Stimulated activated CD8-positive, alpha-beta memory T cell treated with anti-CD3 and anti-CD28 coated beads, Interleukin-15, amount 100 ng/mL, for 48 hours (primary cell): ENCODE measurements at regions not wholly inside any gene's neighbourhood (a gene's known extent, or its start where the extent isn't known, plus 50 kb on each side); places are given as distances from the start of the nearest gene placed in this dataset.

ENCODE experiments used
- DNase-seq, 2 donors: peaks; one replicate each; pipeline ENCODE4 v3.0.0-alpha.2; 2020; ENCODE audit warnings: low read depth in 2 of 2

DNA sequence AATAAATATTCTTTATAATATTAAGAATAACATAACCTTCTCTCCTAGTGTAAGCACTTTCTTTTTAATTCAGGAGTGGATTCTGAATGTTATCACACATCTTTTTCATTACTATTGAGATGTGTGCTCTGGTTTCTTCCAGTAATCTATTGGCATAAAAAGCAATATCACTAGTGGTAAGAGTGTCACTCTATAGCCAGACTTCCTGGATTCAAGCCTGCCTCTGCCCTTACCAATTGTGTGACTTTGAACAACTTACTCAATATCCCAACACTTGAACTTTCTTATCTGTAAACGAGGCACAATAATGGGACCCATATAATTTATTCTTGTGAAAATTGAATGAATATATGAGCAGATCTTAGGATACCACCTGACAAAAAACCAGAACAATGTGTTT is 71.0 kb downstream of the SEM1 start:
- DNase-seq = no peak

DNA sequence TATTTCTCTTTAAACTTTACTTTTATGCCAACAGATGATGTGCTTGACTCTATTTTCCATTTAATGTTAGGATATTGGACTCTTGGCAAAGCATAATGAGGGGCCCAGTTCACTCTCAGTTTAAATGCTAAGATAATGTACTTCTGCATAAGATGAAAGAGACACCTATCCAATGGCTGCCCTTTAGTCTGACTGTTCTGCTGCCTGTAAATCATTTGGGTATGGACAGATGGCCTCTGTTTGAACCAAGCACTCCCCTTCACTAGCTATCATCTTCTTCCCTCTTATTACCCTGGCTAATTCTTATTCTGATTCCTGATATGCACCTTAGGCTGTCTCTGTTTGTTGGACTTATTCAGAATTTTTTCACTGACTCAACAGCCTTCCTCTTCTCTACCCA is 72.1 kb downstream of the SEM1 start:
- no peak for DNase-seq

DNA sequence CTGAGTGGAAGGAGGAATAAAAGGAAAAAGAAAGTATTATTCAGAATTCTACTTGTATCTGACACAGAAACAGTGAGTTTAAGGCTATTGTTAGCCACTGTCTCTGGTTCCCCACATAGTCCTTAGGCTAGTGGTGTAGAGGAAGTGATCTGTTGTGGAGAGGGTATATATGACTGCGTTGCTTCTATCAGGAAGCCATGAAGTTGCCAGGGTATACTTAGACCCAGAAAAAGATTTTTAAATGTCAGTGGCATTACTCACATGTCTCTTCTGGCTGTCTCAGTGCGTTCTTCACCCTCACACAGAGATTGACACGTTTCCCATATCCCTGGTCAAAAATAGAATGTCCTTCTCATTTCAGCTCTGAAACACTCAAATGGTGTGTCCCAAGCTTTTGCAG is 72.7 kb downstream of the SEM1 start:
- no peak for DNase-seq

DNA sequence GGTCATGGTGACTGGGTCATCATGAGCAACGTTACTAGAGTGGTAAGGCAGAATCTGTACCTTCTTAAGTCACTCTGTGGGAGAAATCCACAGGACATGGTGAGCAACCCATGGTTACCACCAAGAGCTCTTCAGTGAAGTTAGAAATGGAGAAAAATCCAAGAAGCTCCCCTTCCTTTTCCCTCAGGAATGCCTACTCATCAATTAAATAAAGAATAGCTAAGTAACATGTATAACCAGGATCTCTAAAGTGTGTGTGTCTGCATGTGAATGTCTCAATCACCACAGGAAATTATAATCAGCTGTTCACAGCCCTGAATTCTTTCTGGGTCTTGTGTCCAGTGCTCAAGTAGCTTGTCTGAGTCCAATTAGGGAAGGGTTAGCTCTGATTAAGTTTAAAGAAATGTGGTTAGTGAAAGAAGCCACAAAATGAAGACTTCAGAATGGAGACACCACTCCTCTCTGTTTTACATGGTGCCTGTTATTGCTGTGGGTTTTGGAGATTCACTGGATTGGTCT is 73.2 kb downstream of the SEM1 start:
- DNase-seq = no peak

DNA sequence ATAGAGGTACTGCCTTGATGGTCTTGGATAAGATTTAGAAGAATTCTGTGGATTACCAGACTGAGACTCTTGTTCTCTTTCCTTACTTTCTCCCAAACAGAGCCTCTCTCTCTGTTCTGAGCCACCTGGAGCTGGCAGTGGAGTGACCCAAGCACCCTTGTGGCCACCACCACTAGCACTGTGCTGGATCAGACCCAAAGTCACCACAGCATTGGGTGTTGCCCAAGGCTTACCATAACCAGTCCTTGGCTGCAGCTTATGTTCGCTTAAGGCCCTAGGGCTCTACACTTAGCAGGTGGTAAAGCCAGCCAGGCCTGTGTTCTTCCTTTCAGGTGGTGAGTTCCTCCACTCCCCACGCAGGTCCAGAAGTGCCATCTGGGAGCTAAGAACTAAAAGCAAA is 79.8 kb downstream of the SEM1 start:
- DNase-seq = no peak

DNA sequence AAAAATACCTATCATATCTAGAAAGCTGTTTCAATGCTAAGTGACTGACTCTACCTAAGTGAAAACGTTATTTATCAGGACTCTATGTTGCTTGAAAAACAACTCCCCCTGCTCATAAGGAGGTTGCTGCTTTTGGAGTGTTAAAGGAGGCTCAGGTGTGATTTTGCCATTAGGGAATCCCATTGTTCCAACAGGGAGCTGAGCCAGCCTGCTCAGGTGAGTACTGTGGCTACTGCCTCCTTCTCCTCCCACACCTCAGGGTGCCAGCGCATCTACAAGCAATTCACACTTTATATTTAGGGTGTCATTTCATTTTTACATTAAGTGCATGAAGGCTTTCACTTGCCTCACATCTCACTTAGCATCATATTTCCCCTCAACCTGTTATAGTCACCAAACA is 84.7 kb downstream of the SEM1 start:
- no peak for DNase-seq

DNA sequence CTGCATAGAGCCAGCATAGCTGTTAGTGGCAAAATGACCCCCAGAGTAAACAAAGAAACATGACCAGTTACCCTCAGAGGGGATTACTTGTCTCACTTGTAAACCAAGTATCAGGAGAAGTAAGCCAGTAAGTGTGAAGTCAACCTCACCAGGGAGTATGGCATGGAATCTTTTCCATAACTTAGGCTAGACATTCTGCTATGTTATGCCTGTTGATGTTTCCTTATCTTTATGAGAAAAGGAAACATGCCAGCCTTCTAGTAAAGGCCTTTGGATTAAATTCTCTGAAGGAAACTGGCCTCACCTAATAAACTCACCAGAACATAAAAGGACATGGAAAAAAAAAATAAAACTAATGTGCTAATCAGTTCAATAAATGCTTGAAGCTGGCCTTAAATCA is 87.7 kb downstream of the SEM1 start:
- no peak for DNase-seq

DNA sequence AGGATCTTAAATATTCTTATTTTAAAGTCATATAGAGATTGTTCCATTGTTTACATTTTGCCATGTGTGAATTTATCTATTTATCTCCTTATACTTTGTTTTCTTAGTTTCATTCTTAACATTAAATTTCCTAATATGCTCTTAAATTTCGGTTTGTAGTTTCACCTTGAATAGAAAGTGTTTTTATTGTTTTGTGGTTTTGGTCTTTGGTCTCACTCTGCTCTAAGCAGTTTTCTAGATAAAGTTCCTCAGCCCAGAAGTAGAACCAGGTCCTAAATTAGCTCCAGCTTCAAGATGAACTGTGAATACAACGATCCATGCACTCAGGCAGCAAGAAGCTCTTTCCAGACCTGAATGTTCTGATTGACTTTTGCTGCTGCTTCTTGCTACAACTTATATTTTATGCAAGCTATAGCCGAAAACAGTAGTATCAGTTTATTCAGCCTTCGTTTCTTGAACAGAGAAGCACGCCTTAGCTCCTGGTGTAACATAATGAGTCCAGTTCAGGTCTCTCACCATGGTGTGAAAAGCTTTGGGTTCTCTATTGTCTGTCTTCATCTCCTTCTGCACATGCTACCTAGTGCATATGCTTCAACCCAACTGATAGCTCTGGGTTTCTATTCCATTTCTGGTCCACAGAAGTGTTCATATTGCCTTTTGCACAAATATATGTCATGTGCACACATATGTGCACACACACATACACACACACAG is 95.3 kb downstream of the SEM1 start:
- DNase-seq = no peak

DNA sequence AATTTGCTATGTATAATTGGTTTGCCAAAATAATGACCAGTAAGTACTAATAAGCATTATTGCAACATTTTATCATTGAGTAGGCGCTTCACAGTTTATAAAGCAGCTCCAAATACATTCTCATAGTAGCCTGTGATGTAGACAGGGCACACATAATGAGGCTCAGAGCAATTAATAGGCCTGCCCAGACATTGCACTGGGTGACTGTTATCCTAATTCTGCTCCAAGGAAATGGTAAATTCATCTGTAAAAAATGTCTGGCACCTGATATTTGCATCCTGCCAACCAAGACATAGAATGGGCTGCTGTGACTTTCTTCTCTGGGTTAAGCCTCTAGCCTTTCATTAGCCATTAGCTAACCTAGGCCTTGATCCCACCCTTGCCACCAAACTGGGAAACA is 97.6 kb downstream of the SEM1 start:
- DNase-seq = no peak

DNA sequence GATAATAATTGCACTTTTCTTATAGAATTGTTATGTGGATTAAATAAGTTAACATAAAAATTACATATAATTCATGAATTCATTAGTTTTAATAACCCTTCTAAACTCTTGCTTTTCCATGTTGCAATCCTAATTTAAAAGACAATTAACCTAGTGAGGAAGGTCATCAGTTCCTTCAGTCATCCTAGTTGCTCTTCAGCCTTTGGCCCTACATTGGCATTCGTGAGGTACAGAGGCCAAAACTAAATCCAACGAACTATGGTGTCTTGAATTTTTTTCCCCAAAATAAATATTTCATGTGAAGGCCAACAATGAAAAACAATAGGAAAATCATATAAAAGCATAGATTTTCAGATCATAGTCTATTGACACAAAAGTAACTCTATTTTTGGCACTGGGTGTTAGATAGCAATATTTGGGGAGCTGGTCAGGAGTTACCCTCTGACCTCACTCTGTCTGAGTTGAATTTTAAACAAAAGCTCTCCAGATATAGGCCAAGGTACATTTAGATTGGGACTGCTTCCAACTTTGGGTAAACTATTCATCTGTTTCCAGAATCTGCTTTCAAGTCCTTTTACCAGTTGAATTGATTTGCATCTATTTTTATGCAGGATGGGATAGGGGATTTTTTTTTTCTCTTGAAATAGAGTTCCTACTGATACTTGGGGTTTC is 104.5 kb downstream of the SEM1 start:
- DNase-seq = no peak

DNA sequence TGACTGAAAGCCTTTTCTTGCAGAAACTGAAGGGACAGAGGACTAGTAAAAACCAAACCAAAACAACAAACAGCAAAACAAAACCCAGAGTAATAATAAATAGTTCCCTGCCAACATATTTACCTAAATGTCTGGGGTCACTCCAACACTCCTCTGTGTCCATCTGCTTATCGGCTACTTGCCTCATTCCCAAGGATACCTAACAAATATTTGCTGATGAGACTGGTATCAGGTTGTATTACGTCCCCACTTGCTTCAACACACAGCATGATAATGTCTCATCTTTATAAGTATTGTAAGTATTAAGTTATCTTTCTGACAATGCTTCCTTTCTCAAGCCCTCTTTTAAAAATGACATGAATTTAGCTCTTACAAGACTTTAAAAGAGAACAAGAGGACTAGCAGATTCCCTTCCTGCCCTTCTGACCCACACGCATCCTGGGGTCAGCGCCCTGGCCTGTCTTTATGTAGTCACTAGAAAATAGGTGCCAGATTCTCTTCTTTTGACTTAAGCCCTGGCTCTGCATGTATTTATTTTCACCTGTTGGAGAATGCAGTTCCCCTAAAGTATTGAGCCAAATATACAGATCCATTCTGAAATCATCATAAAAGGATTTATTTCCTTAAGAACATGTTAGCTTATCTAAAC is 110.2 kb downstream of the SEM1 start:
- DNase-seq = no peak

DNA sequence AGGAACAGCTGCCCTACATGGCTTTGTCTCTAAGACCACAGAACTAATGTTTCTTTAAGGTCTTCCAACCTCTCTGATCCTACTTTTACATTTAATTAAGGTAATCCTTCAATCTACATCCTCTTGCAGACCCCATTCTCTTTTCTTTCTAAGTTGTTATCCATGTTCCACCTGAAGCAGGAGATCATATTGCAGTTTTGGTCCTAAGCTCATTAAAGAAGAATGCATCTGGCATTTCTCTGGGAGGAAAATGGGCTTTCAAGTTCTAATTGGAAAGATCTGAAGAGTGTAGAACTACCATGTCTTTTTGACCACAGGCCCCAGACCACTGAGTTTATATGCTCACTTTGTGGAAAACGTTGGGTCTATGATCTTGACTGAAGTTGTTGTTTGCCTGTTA is 111.2 kb downstream of the SEM1 start:
- DNase-seq = no peak

DNA sequence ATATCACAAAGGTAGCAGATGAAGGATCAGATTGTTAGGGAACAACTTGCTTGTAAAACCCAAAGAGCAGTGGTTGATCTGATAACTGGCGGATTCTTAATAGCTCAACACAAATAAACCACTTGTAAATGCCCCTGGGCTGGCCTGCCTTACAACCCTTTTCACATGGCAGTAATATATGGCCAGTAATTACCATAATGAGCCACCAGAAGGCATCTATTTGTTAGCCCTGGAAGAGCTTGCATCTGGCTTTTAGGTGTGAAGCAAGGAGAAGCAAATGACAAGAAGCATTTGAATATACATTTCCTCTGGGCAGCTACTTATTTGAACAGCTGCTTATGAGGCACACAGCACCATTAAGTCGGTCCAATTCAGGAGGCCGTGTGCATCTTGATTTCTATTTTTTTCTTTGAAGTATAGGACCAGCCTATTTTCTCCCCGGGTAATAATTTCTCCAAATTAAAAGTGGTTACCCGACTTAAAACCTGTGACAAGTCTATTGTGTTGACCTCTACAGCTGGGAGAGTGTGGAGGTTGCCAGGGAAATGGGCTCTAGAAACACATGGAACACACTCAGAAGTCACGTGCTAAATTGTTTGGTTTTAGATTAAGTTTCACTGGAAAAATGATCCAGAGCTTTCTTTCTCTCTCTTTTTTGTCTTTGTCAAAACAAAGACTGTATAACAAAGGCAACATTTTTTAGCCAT is 113.4 kb downstream of the SEM1 start:
- DNase-seq = no peak

DNA sequence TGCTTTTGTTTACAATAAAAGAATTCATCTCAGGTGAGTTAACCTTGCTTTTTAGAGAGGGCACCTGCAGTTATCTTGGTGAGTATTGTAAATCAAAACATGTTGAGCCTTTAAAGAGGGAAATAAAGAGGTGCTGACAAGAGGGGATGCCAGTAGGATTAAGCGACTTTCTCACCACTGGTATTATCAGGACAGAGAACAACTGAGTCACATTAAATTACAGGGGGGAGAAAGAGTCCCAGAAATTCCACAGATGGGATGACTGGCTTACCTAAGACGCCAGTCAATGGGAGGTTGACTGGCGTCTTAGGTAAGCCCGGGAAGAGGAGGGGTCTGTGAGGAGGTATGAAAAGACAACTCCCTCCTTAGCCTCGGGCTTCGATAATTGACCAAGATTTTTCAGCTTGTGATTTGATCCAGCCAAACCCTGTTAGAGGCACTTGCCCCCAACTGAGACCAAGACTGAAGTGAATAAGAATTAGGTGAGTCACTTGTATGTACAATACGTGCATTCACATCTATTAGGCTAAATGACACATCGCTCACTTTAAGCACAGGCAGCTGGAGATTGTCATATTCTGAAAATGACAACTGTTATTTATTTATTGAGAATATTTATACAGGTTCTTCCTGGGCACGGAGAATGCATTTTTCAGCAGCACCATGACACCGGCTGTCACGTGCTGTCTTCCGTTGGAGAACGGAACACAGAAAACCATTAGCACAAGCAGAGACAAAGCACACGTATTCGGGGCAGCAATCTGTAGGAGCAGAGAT is 117.6 kb downstream of the SEM1 start:
- DNase-seq = no peak

DNA sequence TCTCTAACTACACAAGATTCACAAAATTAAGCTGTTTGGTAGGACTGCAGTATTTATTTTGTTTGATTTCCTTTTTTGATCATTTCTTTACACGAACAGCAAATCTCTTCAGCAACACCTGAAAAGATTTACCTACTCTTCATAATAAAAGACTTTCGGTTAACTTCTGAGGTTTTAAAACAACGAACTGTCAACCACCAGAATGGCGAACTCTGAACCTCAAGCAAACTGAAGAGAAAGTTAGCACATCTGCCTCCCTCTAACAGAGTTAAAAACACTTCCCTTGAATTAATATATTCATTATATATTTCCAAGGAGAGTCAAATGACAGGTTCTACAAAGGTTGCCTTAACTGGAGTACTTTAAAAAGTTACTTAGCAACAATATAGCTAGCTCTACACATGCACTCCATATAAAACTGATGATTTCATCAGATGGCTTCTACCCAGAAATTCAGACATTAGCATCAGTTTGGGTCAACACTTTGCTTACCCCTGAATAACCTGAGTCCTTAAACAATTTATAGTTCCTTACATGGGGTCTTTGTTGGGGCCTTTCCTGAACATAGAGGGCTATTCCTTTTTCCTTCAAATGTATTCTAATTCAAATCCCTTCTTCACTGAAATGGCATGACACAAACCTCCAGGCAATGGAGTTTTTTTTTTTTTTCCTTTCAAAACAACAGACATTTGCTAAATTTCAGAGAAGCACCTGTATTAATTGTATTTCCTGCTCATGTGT is 118.3 kb downstream of the SEM1 start:
- no peak for DNase-seq

DNA sequence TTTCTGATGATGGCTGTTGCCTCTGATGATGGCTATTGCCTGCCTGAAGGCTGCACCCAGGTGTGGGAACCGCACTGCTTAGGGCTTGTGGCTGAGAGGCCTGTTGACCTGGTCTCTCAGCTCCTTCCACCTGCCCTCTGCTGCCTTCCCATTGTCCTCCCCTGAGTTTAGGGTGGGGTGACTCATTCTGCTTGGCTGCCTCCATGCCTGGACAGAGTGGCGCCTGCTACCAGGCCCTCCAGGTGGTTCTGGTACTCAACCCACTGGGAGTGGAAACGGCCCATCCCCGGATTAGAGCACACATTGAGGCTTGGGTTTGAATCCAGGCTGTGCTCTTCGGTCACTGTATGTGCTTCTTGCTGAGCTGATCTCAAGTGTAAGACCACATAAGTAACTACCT is 120.6 kb downstream of the SEM1 start:
- no peak for DNase-seq

DNA sequence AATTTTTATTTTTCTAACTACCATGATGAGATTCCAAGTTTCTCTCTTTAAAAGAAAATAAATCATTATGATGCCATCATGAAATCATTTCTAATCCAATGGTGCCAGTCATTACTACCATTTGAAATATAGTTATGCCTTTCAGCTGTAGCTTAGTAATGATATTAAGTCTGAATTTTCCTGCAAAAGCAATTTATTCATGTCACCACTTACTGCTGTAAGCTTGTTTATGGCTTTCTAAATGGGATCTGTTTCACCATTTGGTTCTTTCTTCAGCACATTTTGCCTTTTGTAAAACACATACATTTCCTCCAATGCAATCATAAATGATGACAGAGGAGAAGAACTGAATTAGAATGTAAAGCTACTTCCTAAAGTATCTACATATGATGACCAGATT is 130.5 kb downstream of the SEM1 start:
- no peak for DNase-seq

DNA sequence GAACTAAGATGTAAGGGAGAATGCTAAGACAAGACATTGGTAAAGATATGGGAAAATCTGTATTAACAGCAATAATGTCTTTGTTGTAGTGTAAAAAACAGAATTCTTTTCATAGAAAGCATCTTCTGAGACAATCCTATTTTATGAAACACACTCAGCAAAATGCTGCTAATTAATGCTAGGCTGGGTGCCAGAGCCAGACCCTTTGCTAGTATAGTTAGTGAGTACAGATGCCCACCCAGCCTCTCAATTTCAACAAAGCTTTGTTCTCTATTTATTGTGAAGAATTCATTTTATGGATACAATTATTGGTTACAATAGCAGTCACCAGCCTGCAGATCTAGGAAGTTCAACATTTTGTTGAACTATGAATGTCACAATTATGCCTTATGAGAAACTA is 131.0 kb downstream of the SEM1 start:
- DNase-seq = no peak

DNA sequence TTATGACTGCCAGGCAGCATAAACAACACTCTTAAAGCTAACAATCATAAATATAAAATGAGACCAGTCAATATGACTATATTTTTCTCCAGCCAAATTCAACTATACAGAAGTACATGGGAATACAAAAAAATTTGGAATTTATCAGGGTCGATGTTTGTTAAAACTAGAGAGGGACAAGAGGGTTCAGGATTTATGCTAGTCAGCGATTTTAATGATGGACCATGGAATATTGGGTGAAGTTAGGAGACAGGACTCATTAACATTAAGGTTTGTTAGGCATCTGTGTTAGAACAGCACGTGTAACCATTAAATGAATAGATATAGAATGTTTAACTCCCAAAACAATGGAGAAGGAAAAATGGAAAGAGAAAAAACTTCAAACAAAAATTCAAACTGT is 146.2 kb downstream of the SEM1 start:
- DNase-seq = no peak

DNA sequence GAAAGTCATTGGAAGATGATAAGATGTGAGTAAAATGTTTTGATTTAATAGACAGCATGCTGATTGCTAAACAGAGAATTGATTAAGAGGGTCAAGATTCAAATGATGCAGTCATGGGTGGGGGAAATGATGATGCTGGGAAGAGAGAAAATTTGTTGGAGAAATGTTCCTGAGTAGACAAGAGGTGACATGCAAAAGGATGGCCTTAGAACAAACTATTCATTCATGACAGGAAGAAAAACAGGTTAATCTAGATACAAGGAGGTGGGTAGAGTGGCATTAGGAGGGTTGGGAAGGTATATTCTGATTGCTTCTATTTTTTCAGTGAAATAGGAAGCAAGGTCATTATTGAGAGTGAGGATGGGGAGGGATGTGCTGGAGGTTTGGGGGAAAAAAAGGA is 146.7 kb downstream of the SEM1 start:
- no peak for DNase-seq

DNA sequence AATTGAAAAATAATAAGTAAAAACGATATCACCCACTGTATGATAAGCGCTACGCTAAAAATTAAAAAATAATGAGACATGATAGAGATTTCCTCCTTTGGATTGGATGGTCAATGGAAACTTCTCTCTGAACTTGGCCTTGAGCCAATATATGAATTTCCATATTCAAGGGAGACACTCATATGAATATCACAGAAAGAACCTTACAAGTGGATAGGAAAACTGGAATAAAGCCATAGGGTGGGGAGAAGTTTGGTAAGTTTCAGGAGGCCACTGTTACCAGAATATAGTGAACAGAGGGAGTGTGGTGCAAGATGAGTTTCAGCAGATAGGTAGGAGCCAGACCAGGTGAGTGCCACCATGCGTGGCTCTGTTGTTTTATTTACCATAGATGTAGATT is 147.2 kb downstream of the SEM1 start:
- no peak for DNase-seq
